ENCODE measurements at regions not wholly inside any gene's neighbourhood (a gene's known extent, or its start where the extent isn't known, plus 50 kb on each side); places are given as distances from the start of the nearest gene placed in this dataset.

- no peak overlapping the region for H3K27ac ChIP-seq
- no peaks in the 10 kb centered on the region for H3K36me3 ChIP-seq
- peaks cover 0 to 4% (median 0%) of the 10 kb centered on the region in 4 donors for H3K4me1 ChIP-seq
- no peak for DNase-seq
- H3K9me3 ChIP-seq, result no peaks in the 10 kb centered on the region
- intact Hi-C loops (cut with DNase I; ENCODE audit: low total_unique reads), result no loop called here
- H3K4me3 ChIP-seq, result no peak overlapping the region
- H3K27me3 ChIP-seq, result no peaks in the 10 kb centered on the region
- no peak for TF ChIP-seq CTCF (IDR thresholded peaks at IDR 0.05)
Measured at GRCh38 chr4:65983061-65983460, 312.8 kb upstream of the EPHA5 start.

GRCh38 chr4:65976287-65976686 is 306.0 kb upstream of the EPHA5 start:
- Histone ChIP-seq H3K27ac (no peak overlapping the region), H3K9me3 (peaks cover 0 to 4% (median 0%) of the 10 kb centered on the region in 3 donors), H3K4me3 (no peak overlapping the region), H3K4me1 (no peaks in the 10 kb centered on the region), H3K36me3 (no peaks in the 10 kb centered on the region), H3K27me3 (no peaks in the 10 kb centered on the region)
- DNase-seq, result no peak
- no peak for TF ChIP-seq CTCF (IDR thresholded peaks at IDR 0.05)
- intact Hi-C loops (cut with DNase I; ENCODE audit: low total_unique reads), result no loop called here

GRCh38 chr4:65973186-65973585 is 302.9 kb upstream of the EPHA5 start:
- Histone ChIP-seq H3K36me3 (no peaks in the 10 kb centered on the region), H3K4me1 (no peaks in the 10 kb centered on the region), H3K27me3 (no peaks in the 10 kb centered on the region), H3K9me3 (peaks cover 0 to 4% (median 0%) of the 10 kb centered on the region in 3 donors), H3K4me3 (no peak overlapping the region), H3K27ac (no peak overlapping the region)
- no peak for DNase-seq
- TF ChIP-seq CTCF (IDR thresholded peaks at IDR 0.05), result no peak
- intact Hi-C loops (cut with DNase I; ENCODE audit: low total_unique reads), result no loop called here

- Histone ChIP-seq H3K9me3 (no peaks in the 10 kb centered on the region), H3K4me3 (no peak overlapping the region), H3K27me3 (no peaks in the 10 kb centered on the region), H3K27ac (no peak overlapping the region), H3K36me3 (no peaks in the 10 kb centered on the region), H3K4me1 (no peaks in the 10 kb centered on the region)
- DNase-seq, result no peak
- intact Hi-C loops (cut with DNase I; ENCODE audit: low total_unique reads), result no loop called here
- TF ChIP-seq CTCF (IDR thresholded peaks at IDR 0.05), result no peak
Measured at GRCh38 chr4:65971686-65972085, 301.4 kb upstream of the EPHA5 start.

GRCh38 chr4:65968831-65969558 is 298.7 kb upstream of the EPHA5 start:
- no peak overlapping the region for H3K27ac ChIP-seq
- H3K9me3 ChIP-seq, result no peaks in the 10 kb centered on the region
- intact Hi-C loops (cut with DNase I; ENCODE audit: low total_unique reads), result no loop called here
- H3K4me1 ChIP-seq, result no peaks in the 10 kb centered on the region
- H3K4me3 ChIP-seq, result no peak overlapping the region
- no peak for TF ChIP-seq CTCF (IDR thresholded peaks at IDR 0.05)
- DNase-seq, result no peak
- H3K36me3 ChIP-seq, result no peaks in the 10 kb centered on the region
- H3K27me3 ChIP-seq, result no peaks in the 10 kb centered on the region
